K562 (cell line): ENCODE measurements at regions not wholly inside any gene's neighbourhood (a gene's known extent, or its start where the extent isn't known, plus 50 kb on each side); places are given as distances from the start of the nearest gene placed in this dataset.

ENCODE experiments used
- ATAC-seq: fragments of 200-7000 bp; cut with Tn5 transposase; 3 replicates; pipeline ENCODE4 v1.9.1; 2020; ENCODE audit warnings: moderate library complexity
- BruUV-seq: library from RNA; stranded (reverse); fragments of 400-500 nt; replicated peaks from 2 replicates; lab custom pipeline; 2021; lab: Mats Ljungman, UMichigan
- CTCF ChIA-PET: fragments of 300-600 bp; formaldehyde crosslinking; extraction: SDS; loops from one replicate; lab custom pipeline; 2021; ENCODE audit warnings: low intra/inter-chr PET ratio; lab: Yijun Ruan, JAX
- POLR2A ChIA-PET: fragments of 300-600, 350-650 bp; sonication (Branson Sonifier 250); formaldehyde crosslinking; extraction: SDS; loops from one replicate; lab custom pipeline; 2021; ENCODE audit warnings: antibody characterized with exemption, inconsistent platforms; lab: Yijun Ruan, JAX
- DNase-seq, 4 experiments: peaks; one replicate each; pipeline versions ENCODE4 v3.0.0 to v3.0.0-alpha.2; 2011 to 2018; ENCODE audit warnings: low spot score in 3 of 4, mixed read lengths in 3 of 4; ENCODE audit errors: extremely low read depth in 1 of 4
- FAIRE-seq: peaks from 2 replicates; lab custom pipeline; 2011; peaks lifted over from hg19 to GRCh38; lab: Jason Lieb, UNC
- H2AFZ ChIP-seq: 2 replicates; pipeline ENCODE4 v1.6.0; 2011; ENCODE audit warnings: low read depth, low read length, control low read depth, inconsistent platforms
- H3K27ac ChIP-seq: fragments of 200-600 bp; 3 replicates; pipeline ENCODE4 v1.8.0; 2011; ENCODE audit warnings: low read depth, mild to moderate bottlenecking, control low read depth, inconsistent platforms, low read length, moderate library complexity, mixed read lengths; ENCODE audit errors: extremely low read depth
- H3K27me3 ChIP-seq, 2 experiments: fragments of 300-600 bp in 1 of 2; 2 replicates in 1 of 2; 3 replicates in 1 of 2; pipeline versions ENCODE4 v1.6.0 to v1.8.0; 2011; ENCODE audit warnings: inconsistent platforms in 2 of 2, low read length in 2 of 2, mild to moderate bottlenecking in 1 of 2, mixed read lengths in 1 of 2, moderate library complexity in 1 of 2; ENCODE audit not compliant: control insufficient read depth in 2 of 2, insufficient read depth in 2 of 2
- H3K36me3 ChIP-seq: fragments of 300-600 bp; 3 replicates; pipeline ENCODE4 v1.8.0; 2011; ENCODE audit warnings: mild to moderate bottlenecking, low read length, inconsistent platforms; ENCODE audit not compliant: control insufficient read depth, insufficient read depth
- H3K4me1 ChIP-seq, 2 experiments: fragments of 200-600 bp in 1 of 2; replicated peaks in 1 of 2; 2 replicates in 1 of 2; 3 replicates in 1 of 2; pipeline versions ENCODE4 v1.5.1 to v1.8.0; 2011; ENCODE audit warnings: inconsistent platforms in 2 of 2, low read length in 2 of 2, mild to moderate bottlenecking in 1 of 2, mixed read lengths in 1 of 2, moderate library complexity in 1 of 2; ENCODE audit not compliant: control insufficient read depth in 2 of 2, insufficient read depth in 2 of 2
- H3K4me2 ChIP-seq: 2 replicates; pipeline ENCODE4 v1.6.1; 2011; ENCODE audit warnings: low read length, control low read depth, inconsistent platforms, mixed read lengths; ENCODE audit not compliant: insufficient read depth
- H3K4me3 ChIP-seq: fragments of 200-600 bp; sonication (generic), shearing (Covaris generic); 2 replicates; pipeline ENCODE4 v1.5.1; 2016; ENCODE audit warnings: control low read depth, inconsistent platforms
- H3K79me2 ChIP-seq: fragments of 200-600 bp; 3 replicates; pipeline ENCODE4 v1.8.0; 2011; ENCODE audit warnings: low read length, inconsistent platforms; ENCODE audit not compliant: control insufficient read depth, insufficient read depth
- H3K9ac ChIP-seq, 2 experiments: 2 replicates each; pipeline versions ENCODE4 v1.6.0 to v1.6.1; 2011; ENCODE audit warnings: low read depth in 2 of 2, low read length in 2 of 2, control low read depth in 1 of 2, inconsistent platforms in 1 of 2, mild to moderate bottlenecking in 1 of 2, mixed read lengths in 1 of 2; ENCODE audit not compliant: insufficient read depth in 1 of 2
- H3K9me1 ChIP-seq: one replicate; pipeline ENCODE4 v1.6.0; 2011; ENCODE audit warnings: inconsistent platforms, mild to moderate bottlenecking, low read length, moderate library complexity; ENCODE audit not compliant: control insufficient read depth, insufficient read depth
- H3K9me3 ChIP-seq: replicated peaks from 2 replicates; pipeline ENCODE4 v1.5.1; 2011; ENCODE audit warnings: low read depth, low read length, inconsistent platforms; ENCODE audit not compliant: control insufficient read depth, insufficient read depth
- H4K20me1 ChIP-seq: replicated peaks from 2 replicates; pipeline ENCODE4 v1.6.1; 2011; ENCODE audit warnings: low read length, inconsistent platforms, mixed read lengths; ENCODE audit not compliant: control insufficient read depth, insufficient read depth
- ARID4B ChIP-seq: sonication (generic); formaldehyde crosslinking; IDR thresholded peaks from 2 replicates; pipeline ENCODE4 v1.8.0; 2022; ENCODE audit warnings: mild to moderate bottlenecking, missing genetic modification reagents
- ATF6 ChIP-seq: sonication (generic); formaldehyde crosslinking; IDR thresholded peaks from 2 replicates; pipeline ENCODE4 v1.4.0; 2020; ENCODE audit warnings: mild to moderate bottlenecking, missing genetic modification reagents
- CTCFL ChIP-seq: IDR thresholded peaks from 2 replicates; pipeline ENCODE4 v1.6.1; 2011; ENCODE audit warnings: borderline replicate concordance, low read depth, mild to moderate bottlenecking, moderate library complexity, low read length; ENCODE audit not compliant: insufficient read depth, poor library complexity, severe bottlenecking
- GMEB1 ChIP-seq: fragments of 250-450 bp; sonication (Bioruptor Pico); IDR thresholded peaks from 2 replicates; pipeline ENCODE4 v1.4.0; 2020; ENCODE audit warnings: mild to moderate bottlenecking
- HDAC1 ChIP-seq, 2 experiments: fragments of 450-650 bp; IDR thresholded peaks; 2 replicates each; pipeline ENCODE4 v1.6.1; 2016 to 2017; ENCODE audit warnings: inconsistent platforms in 1 of 2, mild to moderate bottlenecking in 1 of 2, moderate library complexity in 1 of 2
- ZNF695 ChIP-seq: fragments of 450-650 bp; formaldehyde crosslinking; IDR thresholded peaks from 2 replicates; pipeline ENCODE4 v1.4.0; 2020; ENCODE audit warnings: mild to moderate bottlenecking, moderate library complexity
- WGBS: fragments of 100-300 bp; shearing (Covaris generic); methylation state at CpG from one replicate; pipeline ENCODE4 v1.1.6; 2016; ENCODE audit warnings: low coverage, mixed read lengths; ENCODE audit not compliant: insufficient coverage; ENCODE audit errors: missing lambda C conversion rate; 5-methylcytosine and 5-hydroxymethylcytosine counted together
- in situ Hi-C: fragments of 300-500 bp; cut with MboI; formaldehyde crosslinking; loops from 4 replicates; pipeline ENCODE4 v1.15.0; 2018; ENCODE audit warnings: inconsistent platforms, mixed read lengths
- intact Hi-C: fragments of 100-400 bp; cut with micrococcal nuclease; formaldehyde crosslinking; loops from 2 replicates; pipeline ENCODE4 v1.14.2; 2022
- TF ChIP-seq, protein P1 (sequence below): fragments of 250-450 bp; sonication (Bioruptor Pico); IDR thresholded peaks from 2 replicates; pipeline ENCODE4 v1.4.0; 2020; ENCODE audit warnings: mild to moderate bottlenecking, moderate library complexity

DNA sequence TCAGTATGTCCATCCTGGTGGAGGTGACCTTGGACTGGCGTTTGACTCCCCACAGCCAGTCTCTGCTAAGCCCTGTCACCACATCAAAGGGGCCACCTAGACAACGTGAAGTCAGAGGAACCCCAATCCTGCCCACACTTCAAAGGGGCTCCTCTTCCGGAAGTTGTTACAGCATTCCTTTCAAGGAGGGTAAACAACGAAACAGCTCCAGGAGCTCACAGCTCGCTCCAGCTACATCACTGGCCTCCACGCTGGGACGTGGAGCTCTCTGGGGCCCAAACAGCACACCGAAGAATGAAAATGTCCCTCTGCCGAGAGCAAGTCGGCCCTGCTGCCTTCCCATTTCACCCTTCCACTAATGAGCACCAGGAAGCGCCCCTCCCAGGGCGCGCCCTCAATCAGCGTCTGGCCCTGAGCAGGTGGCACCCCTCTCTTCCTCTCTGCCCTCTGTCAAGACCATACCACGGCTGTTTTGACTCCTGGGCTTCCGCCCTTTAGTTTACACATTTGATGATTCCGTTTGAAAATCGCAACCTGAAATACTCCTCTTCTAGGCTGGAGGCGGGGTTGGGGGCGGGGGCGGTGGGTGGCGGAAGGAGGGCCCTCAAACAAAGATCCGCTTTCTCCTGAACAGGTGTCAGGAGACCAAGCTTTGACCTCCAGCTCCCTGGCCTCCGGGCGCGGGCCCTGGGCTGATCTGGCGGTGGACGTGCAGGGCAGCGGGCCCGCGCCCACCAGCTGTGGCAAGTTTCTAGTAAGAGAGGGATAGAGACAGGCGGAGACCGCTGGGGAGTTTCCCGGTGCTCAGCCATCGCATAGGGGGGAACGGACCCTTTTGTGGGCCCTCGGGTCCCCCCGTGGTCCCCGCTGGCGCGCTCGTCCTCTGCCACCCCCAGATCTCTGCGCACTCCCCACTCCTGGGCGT lies 53.1 kb upstream of the KDM7A start:
- intact Hi-C loops (no loop called here), in situ Hi-C loops (no loop called here)
- Histone ChIP-seq H3K36me3 (no peaks in the 10 kb centered on the region), H3K27ac (no peak overlapping the region), H4K20me1 (no peaks in the 10 kb centered on the region), H3K4me3 (no peak overlapping the region), H3K27me3 (no peaks in the 10 kb centered on the region), H3K4me2 (no peak overlapping the region), H2AFZ (peak overlapping the region; percentile 54), H3K9me3 (no peaks in the 10 kb centered on the region), H3K79me2 (no peaks in the 10 kb centered on the region), H3K9me1 (no peaks in the 10 kb centered on the region), H3K4me1 (peaks cover 5 to 27% of the 10 kb centered on the region in 2 experiments; a peak in 4 of 5 replicates), H3K9ac (no peak overlapping the region; a peak in 1 of 4 replicates)
- POLR2A ChIA-PET = interaction anchor here (0.7 to 1.7 kb wide), 2 partner anchors 9 to 12 kb away, joined by 4 to 8 read pairs; no protein-coding TSS in a partner anchor
- DNase-seq = no peak
- FAIRE-seq = no peak
- CTCF ChIA-PET = no interaction called here
- 82% methylated on average over 36 of the region's 44 CpGs for WGBS
- ATAC-seq = no peak
- no TSS peak for BruUV-seq
- TF ChIP-seq HDAC1 (IDR thresholded peaks at IDR 0.05) = no peak
- no peak for TF ChIP-seq ZNF695 (CRISPR knock-in tag)
- no peak for TF ChIP-seq ATF6 (CRISPR knock-in tag)
- TF ChIP-seq, protein P1, sequence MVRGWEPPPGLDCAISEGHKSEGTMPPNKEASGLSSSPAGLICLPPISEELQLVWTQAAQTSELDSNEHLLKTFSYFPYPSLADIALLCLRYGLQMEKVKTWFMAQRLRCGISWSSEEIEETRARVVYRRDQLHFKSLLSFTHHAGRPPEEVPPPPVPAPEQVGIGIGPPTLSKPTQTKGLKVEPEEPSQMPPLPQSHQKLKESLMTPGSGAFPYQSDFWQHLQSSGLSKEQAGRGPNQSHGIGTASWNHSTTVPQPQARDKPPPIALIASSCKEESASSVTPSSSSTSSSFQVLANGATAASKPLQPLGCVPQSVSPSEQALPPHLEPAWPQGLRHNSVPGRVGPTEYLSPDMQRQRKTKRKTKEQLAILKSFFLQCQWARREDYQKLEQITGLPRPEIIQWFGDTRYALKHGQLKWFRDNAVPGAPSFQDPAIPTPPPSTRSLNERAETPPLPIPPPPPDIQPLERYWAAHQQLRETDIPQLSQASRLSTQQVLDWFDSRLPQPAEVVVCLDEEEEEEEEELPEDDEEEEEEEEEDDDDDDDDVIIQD (CRISPR knock-in tag) = no peak
- no peak for TF ChIP-seq ARID4B (CRISPR knock-in tag)
- TF ChIP-seq GMEB1 (CRISPR knock-in tag) = no peak
- TF ChIP-seq CTCFL = no peak
